HCT116 (cell line): ENCODE measurements at regions not wholly inside any gene's neighbourhood (a gene's known extent, or its start where the extent isn't known, plus 50 kb on each side); places are given as distances from the start of the nearest gene placed in this dataset.

Experiments used
- ATAC-seq: fragments of 200-7000 bp; cut with Tn5 transposase; 2 replicates; pipeline ENCODE4 v1.9.1; 2020; ENCODE audit warnings: mild to moderate bottlenecking, moderate library complexity
- BruUV-seq: library from RNA; stranded (reverse); fragments of 400-500 nt; replicated peaks from 2 replicates; lab custom pipeline; 2021; lab: Mats Ljungman, UMichigan
- CTCF ChIA-PET: fragments of 300-600 bp; sonication (Branson Sonifier 250); formaldehyde crosslinking; loops from one replicate; lab custom pipeline; 2021; ENCODE audit warnings: antibody characterized with exemption; lab: Charles Lee
- POLR2A ChIA-PET: fragments of 300-600, 350-600 bp; sonication (Branson Sonifier 250); formaldehyde crosslinking; loops from one replicate; lab custom pipeline; 2021; ENCODE audit warnings: antibody characterized with exemption; lab: Charles Lee
- RAD21 ChIA-PET, 2 experiments: fragments of 300-600 bp; sonication (Branson Sonifier 250); formaldehyde crosslinking; loops; one replicate each; lab custom pipeline; 2023; ENCODE audit warnings: low total read pairs in 2 of 2; ENCODE audit not compliant: uncharacterized antibody in 2 of 2, unreplicated experiment in 2 of 2, low non-redundant PET in 1 of 2; lab: Charles Lee
- DNase-seq: peaks from one replicate; pipeline ENCODE4 v3.0.0-alpha.2; 2010; ENCODE audit warnings: low read depth, low spot score
- H2AFZ ChIP-seq: fragments of 200-600 bp; shearing (Covaris generic), sonication (generic); 2 replicates; pipeline ENCODE4 v1.6.1; 2017; ENCODE audit warnings: low read depth, mixed run types, mixed read lengths, antibody characterized with exemption, low read length; ENCODE audit not compliant: poor library complexity, severe bottlenecking
- H3K27ac ChIP-seq: 2 replicates; pipeline ENCODE4 v1.5.1; 2012; ENCODE audit warnings: low read depth, low read length
- H3K27me3 ChIP-seq: fragments of 200-600 bp; sonication (generic); 2 replicates; pipeline ENCODE4 v1.6.1; 2016; ENCODE audit warnings: mixed run types, low read length, mixed read lengths; ENCODE audit not compliant: insufficient read depth
- H3K36me3 ChIP-seq, 2 experiments: fragments of 200-500 bp in 1 of 2; fragments of 200-600 bp in 1 of 2; sonication (Bioruptor generic) in 1 of 2; sonication (generic) in 1 of 2; 2 replicates each; pipeline versions ENCODE4 v1.5.1 to v1.6.1; 2014 to 2016; ENCODE audit warnings: low read length in 2 of 2, inconsistent platforms in 1 of 2, mixed read lengths in 1 of 2, mixed run types in 1 of 2; ENCODE audit not compliant: insufficient read depth in 2 of 2, control insufficient read depth in 1 of 2
- H3K4me1 ChIP-seq, 2 experiments: fragments of 200-600 bp in 1 of 2; sonication (generic) in 1 of 2; 2 replicates each; pipeline versions ENCODE4 v1.5.1 to v1.6.1; 2012 to 2017; ENCODE audit warnings: low read length in 2 of 2, inconsistent platforms in 1 of 2, mild to moderate bottlenecking in 1 of 2, mixed read lengths in 1 of 2, mixed run types in 1 of 2, moderate library complexity in 1 of 2; ENCODE audit not compliant: insufficient read depth in 2 of 2, control insufficient read depth in 1 of 2
- H3K4me2 ChIP-seq: fragments of 200-600 bp; sonication (generic); 2 replicates; pipeline ENCODE4 v1.6.1; 2017; ENCODE audit warnings: mixed run types, low read length, mixed read lengths
- H3K4me3 ChIP-seq, 2 experiments: fragments of 200-600 bp in 1 of 2; sonication (generic) in 1 of 2; replicated peaks in 1 of 2; 2 replicates each; pipeline ENCODE4 v1.5.1; 2011 to 2016; ENCODE audit warnings: low read length in 2 of 2, control low read depth in 1 of 2, low read depth in 1 of 2, mild to moderate bottlenecking in 1 of 2, mixed read lengths in 1 of 2, mixed run types in 1 of 2
- H3K79me2 ChIP-seq: fragments of 200-600 bp; sonication (generic); 2 replicates; pipeline ENCODE4 v1.6.1; 2017; ENCODE audit warnings: mild to moderate bottlenecking, mixed run types, low read length, moderate library complexity, mixed read lengths; ENCODE audit not compliant: insufficient read depth
- H3K9ac ChIP-seq: fragments of 200-600 bp; sonication (generic); 2 replicates; pipeline ENCODE4 v1.6.1; 2016; ENCODE audit warnings: low read length, mixed read lengths
- H3K9me2 ChIP-seq: fragments of 200-600 bp; sonication (generic), shearing (Covaris generic); 2 replicates; pipeline ENCODE4 v1.6.1; 2017; ENCODE audit warnings: mixed run types, mild to moderate bottlenecking, moderate library complexity; ENCODE audit not compliant: insufficient read depth
- H3K9me3 ChIP-seq, 2 experiments: fragments of 200-500 bp in 1 of 2; fragments of 200-600 bp in 1 of 2; sonication (Bioruptor generic) in 1 of 2; sonication (generic) in 1 of 2; 2 replicates each; pipeline ENCODE4 v1.6.1; 2014 to 2017; ENCODE audit warnings: low read length in 2 of 2, mixed read lengths in 2 of 2, inconsistent platforms in 1 of 2, low read depth in 1 of 2, mild to moderate bottlenecking in 1 of 2, mixed run types in 1 of 2, moderate library complexity in 1 of 2; ENCODE audit not compliant: control insufficient read depth in 1 of 2, insufficient read depth in 1 of 2
- H4K20me1 ChIP-seq: fragments of 200-600 bp; sonication (generic), shearing (Covaris generic); 2 replicates; pipeline ENCODE4 v1.6.1; 2017; ENCODE audit warnings: mixed run types, mild to moderate bottlenecking, moderate library complexity; ENCODE audit not compliant: insufficient read depth
- EGR1 ChIP-seq: IDR thresholded peaks from 2 replicates; pipeline ENCODE4 v1.6.1; 2012; ENCODE audit warnings: low read depth
- FOSL1 ChIP-seq: IDR thresholded peaks from 2 replicates; pipeline ENCODE4 v1.6.1; 2012; ENCODE audit warnings: low read depth
- POLR2A ChIP-seq: IDR thresholded peaks from 2 replicates; pipeline ENCODE4 v1.7.0; 2011; ENCODE audit warnings: borderline replicate concordance; ENCODE audit not compliant: insufficient read depth, insufficient read length; ENCODE audit errors: extremely low read depth
- SP1 ChIP-seq: IDR thresholded peaks from 2 replicates; pipeline ENCODE4 v1.6.1; 2012; ENCODE audit warnings: low read depth
- SRF ChIP-seq: IDR thresholded peaks from 2 replicates; pipeline ENCODE4 v1.6.1; 2012; ENCODE audit warnings: low read depth
- YY1 ChIP-seq: IDR thresholded peaks from 2 replicates; pipeline ENCODE4 v1.6.1; 2011; ENCODE audit warnings: low read length, low read depth, moderate library complexity, mild to moderate bottlenecking; ENCODE audit not compliant: insufficient replicate concordance; ENCODE audit errors: extremely low read depth
- ZBTB33 ChIP-seq: IDR thresholded peaks from 2 replicates; pipeline ENCODE4 v1.6.1; 2011; ENCODE audit warnings: mild to moderate bottlenecking, low read length, moderate library complexity; ENCODE audit not compliant: insufficient replicate concordance; ENCODE audit errors: extremely low read depth
- intact Hi-C: fragments of 100-400 bp; cut with micrococcal nuclease; formaldehyde crosslinking; loops from 2 replicates; pipeline ENCODE4 v1.10.0; 2022
- TF ChIP-seq, protein P1 (sequence below): IDR thresholded peaks from 2 replicates; pipeline ENCODE4 v1.6.1; 2012; ENCODE audit warnings: low read depth

- H3K9me2 ChIP-seq = no peaks in the 10 kb centered on the region
- no peak overlapping the region for H3K9ac ChIP-seq
- H3K27me3 ChIP-seq = 0 out of 2 replicates have a peak, but pooled peaks cover 10% of the 10 kb centered on the region
- no peaks in the 10 kb centered on the region for H3K4me1 ChIP-seq
- DNase-seq = no peak
- no peaks in the 10 kb centered on the region for H3K36me3 ChIP-seq
- TF ChIP-seq FOSL1 (no peak), ZBTB33 (no peak), POLR2A (no peak), YY1 (no peak), EGR1 (no peak), SRF (no peak), SP1 (no peak)
- TF ChIP-seq, protein P1, sequence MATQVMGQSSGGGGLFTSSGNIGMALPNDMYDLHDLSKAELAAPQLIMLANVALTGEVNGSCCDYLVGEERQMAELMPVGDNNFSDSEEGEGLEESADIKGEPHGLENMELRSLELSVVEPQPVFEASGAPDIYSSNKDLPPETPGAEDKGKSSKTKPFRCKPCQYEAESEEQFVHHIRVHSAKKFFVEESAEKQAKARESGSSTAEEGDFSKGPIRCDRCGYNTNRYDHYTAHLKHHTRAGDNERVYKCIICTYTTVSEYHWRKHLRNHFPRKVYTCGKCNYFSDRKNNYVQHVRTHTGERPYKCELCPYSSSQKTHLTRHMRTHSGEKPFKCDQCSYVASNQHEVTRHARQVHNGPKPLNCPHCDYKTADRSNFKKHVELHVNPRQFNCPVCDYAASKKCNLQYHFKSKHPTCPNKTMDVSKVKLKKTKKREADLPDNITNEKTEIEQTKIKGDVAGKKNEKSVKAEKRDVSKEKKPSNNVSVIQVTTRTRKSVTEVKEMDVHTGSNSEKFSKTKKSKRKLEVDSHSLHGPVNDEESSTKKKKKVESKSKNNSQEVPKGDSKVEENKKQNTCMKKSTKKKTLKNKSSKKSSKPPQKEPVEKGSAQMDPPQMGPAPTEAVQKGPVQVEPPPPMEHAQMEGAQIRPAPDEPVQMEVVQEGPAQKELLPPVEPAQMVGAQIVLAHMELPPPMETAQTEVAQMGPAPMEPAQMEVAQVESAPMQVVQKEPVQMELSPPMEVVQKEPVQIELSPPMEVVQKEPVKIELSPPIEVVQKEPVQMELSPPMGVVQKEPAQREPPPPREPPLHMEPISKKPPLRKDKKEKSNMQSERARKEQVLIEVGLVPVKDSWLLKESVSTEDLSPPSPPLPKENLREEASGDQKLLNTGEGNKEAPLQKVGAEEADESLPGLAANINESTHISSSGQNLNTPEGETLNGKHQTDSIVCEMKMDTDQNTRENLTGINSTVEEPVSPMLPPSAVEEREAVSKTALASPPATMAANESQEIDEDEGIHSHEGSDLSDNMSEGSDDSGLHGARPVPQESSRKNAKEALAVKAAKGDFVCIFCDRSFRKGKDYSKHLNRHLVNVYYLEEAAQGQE = no peak
- ChIA-PET RAD21 (no interaction called here), CTCF (no interaction called here), POLR2A (no interaction called here)
- no peak overlapping the region for H3K4me3 ChIP-seq
- no peak overlapping the region for H2AFZ ChIP-seq
- H3K79me2 ChIP-seq = no peaks in the 10 kb centered on the region
- no peak for ATAC-seq
- H3K9me3 ChIP-seq = no peaks in the 10 kb centered on the region
- intact Hi-C loops = no loop called here
- H4K20me1 ChIP-seq = no peaks in the 10 kb centered on the region
- no TSS peak for BruUV-seq
- H3K27ac ChIP-seq = no peak overlapping the region
- H3K4me2 ChIP-seq = no peak overlapping the region
Observed at GRCh38 chr2:167424221-167424620, 535.9 kb downstream of the XIRP2 start.
